Suppressor macrophage treated with lipopolysaccharide for 4 hours (primary cell): ENCODE measurements at regions not wholly inside any gene's neighbourhood (a gene's known extent, or its start where the extent isn't known, plus 50 kb on each side); places are given as distances from the start of the nearest gene placed in this dataset.
"Not testable (repeated sequence)": the region's sequence is repeated elsewhere in the genome, so short reads cannot be mapped to it uniquely, and the experiment has no call there.

Experiments
- DNase-seq: peaks from one replicate; pipeline ENCODE4 v3.0.0-alpha.2; 2020

- DNase-seq: no peak
Observed at GRCh38 chr3:4897765-4898453, 81.3 kb upstream of the BHLHE40 start.

- no peak for DNase-seq
Observed at GRCh38 chr3:4898454-4899313, 80.6 kb upstream of the BHLHE40 start.

- no peak for DNase-seq
Observed at GRCh38 chr3:4899710-4900109, 79.5 kb upstream of the BHLHE40 start.

GRCh38 chr3:4900298-4900697 is 78.9 kb upstream of the BHLHE40 start:
- DNase-seq: no peak

- DNase-seq: peak; percentile 37
Observed at GRCh38 chr3:4904811-4905695, 74.2 kb upstream of the BHLHE40 start.

- DNase-seq: no peak
Observed at GRCh38 chr3:4906107-4906621, 73.1 kb upstream of the BHLHE40 start.

GRCh38 chr3:4907050-4907449 is 72.2 kb upstream of the BHLHE40 start:
- no peak for DNase-seq

- DNase-seq: no peak
Observed at GRCh38 chr3:4907643-4908432, 71.4 kb upstream of the BHLHE40 start.

- DNase-seq: no peak
Observed at GRCh38 chr3:4908433-4909156, 70.6 kb upstream of the BHLHE40 start.

- DNase-seq: no peak
Observed at GRCh38 chr3:4914464-4914863, 64.8 kb upstream of the BHLHE40 start.

GRCh38 chr3:4921589-4921988 is 57.6 kb upstream of the BHLHE40 start:
- DNase-seq: not testable (repeated sequence)

GRCh38 chr3:4926892-4927291 is 52.3 kb upstream of the BHLHE40 start:
- no peak for DNase-seq

GRCh38 chr3:4928277-4928789 is 50.9 kb upstream of the BHLHE40 start:
- no peak for DNase-seq
